ENCODE measurements at regions not wholly inside any gene's neighbourhood (a gene's known extent, or its start where the extent isn't known, plus 50 kb on each side); places are given as distances from the start of the nearest gene placed in this dataset.

DNA sequence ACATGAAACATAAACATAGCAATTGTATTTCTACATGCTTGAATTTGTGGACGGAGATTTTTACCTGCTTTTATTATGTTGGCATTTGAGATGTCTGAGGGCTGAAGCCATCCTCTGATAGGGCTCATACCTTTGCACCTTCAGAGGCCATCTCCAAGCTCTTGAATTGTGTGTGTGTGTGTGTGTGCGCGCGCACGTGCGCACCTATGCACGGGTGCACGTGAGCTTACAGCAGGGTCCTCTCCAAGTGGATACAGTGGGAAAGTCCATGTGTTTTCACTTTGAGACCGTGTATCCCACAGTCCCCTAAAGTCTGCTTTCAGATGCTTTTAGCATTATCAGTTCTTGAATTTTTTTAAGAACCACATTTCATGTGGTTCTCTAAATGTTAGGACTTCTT is 178.6 kb downstream of the RAB11FIP2 start:
- in situ Hi-C loops (cut with MboI; ENCODE audit: low sequenced_read_pairs in 4 of 4) (no loop called here), intact Hi-C loops (cut with DNase I; ENCODE audit: low total_unique reads) (no loop called here)
- Histone ChIP-seq H3K4me1 (no peaks in the 10 kb centered on the region), H3K27me3 (no peaks in the 10 kb centered on the region), H3K36me3 (no peaks in the 10 kb centered on the region), H3K4me3 (no peak overlapping the region), H3K9me3 (no peaks in the 10 kb centered on the region), H3K27ac (no peak overlapping the region)
- ATAC-seq (no peak), DNase-seq (no peak)
- no peak for TF ChIP-seq POLR2A (IDR thresholded peaks at IDR 0.05)
- TF ChIP-seq, protein P1, sequence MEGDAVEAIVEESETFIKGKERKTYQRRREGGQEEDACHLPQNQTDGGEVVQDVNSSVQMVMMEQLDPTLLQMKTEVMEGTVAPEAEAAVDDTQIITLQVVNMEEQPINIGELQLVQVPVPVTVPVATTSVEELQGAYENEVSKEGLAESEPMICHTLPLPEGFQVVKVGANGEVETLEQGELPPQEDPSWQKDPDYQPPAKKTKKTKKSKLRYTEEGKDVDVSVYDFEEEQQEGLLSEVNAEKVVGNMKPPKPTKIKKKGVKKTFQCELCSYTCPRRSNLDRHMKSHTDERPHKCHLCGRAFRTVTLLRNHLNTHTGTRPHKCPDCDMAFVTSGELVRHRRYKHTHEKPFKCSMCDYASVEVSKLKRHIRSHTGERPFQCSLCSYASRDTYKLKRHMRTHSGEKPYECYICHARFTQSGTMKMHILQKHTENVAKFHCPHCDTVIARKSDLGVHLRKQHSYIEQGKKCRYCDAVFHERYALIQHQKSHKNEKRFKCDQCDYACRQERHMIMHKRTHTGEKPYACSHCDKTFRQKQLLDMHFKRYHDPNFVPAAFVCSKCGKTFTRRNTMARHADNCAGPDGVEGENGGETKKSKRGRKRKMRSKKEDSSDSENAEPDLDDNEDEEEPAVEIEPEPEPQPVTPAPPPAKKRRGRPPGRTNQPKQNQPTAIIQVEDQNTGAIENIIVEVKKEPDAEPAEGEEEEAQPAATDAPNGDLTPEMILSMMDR (IDR thresholded peaks at IDR 0.05 in 4 of 5, conservative IDR thresholded peaks at IDR 0.05 in 1 of 5): no peak

DNA sequence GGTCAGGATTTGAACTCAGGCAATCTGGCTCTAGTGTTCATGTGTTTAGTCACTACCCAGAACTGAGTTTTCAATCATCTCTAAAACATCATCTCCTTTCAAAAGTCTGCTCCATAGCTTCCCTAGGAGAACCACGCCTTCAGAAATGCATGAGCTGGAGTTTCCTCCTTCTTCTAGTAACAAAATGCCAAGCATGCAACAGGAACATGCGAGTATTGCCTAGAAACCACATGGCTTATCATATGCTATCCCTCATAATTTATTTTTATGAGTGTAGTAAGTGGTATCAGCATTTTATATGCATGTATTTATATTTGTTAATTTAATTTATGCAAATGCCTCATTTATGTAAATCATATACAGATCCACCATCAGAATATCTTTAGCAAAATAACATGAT is 170.9 kb downstream of the RAB11FIP2 start:
- H3K27ac ChIP-seq: no peak overlapping the region
- no peaks in the 10 kb centered on the region for H3K4me1 ChIP-seq
- H3K36me3 ChIP-seq: no peaks in the 10 kb centered on the region
- in situ Hi-C loops (cut with MboI; ENCODE audit: low sequenced_read_pairs in 4 of 4): no loop called here
- intact Hi-C loops (cut with DNase I; ENCODE audit: low total_unique reads): no loop called here
- no peak for TF ChIP-seq POLR2A (IDR thresholded peaks at IDR 0.05)
- TF ChIP-seq, protein P1 (IDR thresholded peaks at IDR 0.05 in 4 of 5, conservative IDR thresholded peaks at IDR 0.05 in 1 of 5): no peak
- H3K4me3 ChIP-seq: no peak overlapping the region
- no peaks in the 10 kb centered on the region for H3K27me3 ChIP-seq
- DNase-seq: no peak
- H3K9me3 ChIP-seq: no peaks in the 10 kb centered on the region
- no peak for ATAC-seq

DNA sequence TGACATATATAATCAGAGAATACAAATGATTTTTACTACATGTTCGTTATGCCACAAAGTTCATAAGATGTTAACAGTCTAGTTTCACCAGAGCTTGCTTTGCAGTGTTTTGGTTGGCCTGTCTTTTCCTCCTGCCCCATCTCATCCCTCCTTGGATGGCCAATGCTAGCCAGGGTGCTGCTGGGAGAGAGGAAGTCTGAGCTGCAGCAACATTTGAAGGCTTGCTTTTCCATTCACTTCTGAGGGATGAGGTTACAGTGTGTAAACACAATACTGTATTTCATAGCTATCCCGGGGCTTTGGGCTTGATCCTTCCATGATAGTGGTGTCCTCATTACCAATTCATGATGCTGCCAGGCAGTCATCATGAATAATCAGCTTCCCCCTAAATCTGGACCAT is 170.5 kb downstream of the RAB11FIP2 start:
- no peaks in the 10 kb centered on the region for H3K9me3 ChIP-seq
- TF ChIP-seq, protein P1 (IDR thresholded peaks at IDR 0.05 in 4 of 5, conservative IDR thresholded peaks at IDR 0.05 in 1 of 5): no peak
- no peak for TF ChIP-seq POLR2A (IDR thresholded peaks at IDR 0.05)
- no peaks in the 10 kb centered on the region for H3K27me3 ChIP-seq
- DNase-seq (no peak), ATAC-seq (no peak)
- no peaks in the 10 kb centered on the region for H3K36me3 ChIP-seq
- no peak overlapping the region for H3K4me3 ChIP-seq
- in situ Hi-C loops (cut with MboI; ENCODE audit: low sequenced_read_pairs in 4 of 4): no loop called here
- intact Hi-C loops (cut with DNase I; ENCODE audit: low total_unique reads): no loop called here
- no peaks in the 10 kb centered on the region for H3K4me1 ChIP-seq
- H3K27ac ChIP-seq: no peak overlapping the region

DNA sequence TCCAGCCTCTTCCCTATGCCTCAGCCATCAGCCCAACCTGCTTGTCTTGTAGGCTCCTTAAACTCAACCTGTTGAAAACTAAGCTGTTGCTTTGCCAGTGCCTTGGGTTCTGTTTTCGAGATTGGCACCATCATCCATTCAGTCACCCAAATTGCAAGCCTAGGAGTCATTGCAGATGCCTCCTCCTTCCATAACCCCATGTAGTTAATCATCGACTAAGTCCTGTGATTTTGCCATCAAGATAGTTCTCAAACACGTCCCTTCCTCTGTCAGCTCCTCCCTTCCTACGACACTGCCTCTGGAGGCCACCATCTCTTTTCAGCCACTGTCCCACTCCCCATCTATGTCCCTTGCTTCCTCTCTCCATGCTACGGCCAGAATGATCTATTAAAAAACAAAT is 168.1 kb downstream of the RAB11FIP2 start:
- ATAC-seq: no peak
- Histone ChIP-seq H3K4me1 (no peaks in the 10 kb centered on the region), H3K36me3 (no peaks in the 10 kb centered on the region), H3K27me3 (no peaks in the 10 kb centered on the region), H3K27ac (no peak overlapping the region), H3K4me3 (no peak overlapping the region), H3K9me3 (no peaks in the 10 kb centered on the region)
- TF ChIP-seq, protein P1 (IDR thresholded peaks at IDR 0.05 in 4 of 5, conservative IDR thresholded peaks at IDR 0.05 in 1 of 5): no peak
- TF ChIP-seq POLR2A (IDR thresholded peaks at IDR 0.05): no peak
- no peak for DNase-seq
- in situ Hi-C loops (cut with MboI; ENCODE audit: low sequenced_read_pairs in 4 of 4): no loop called here
- intact Hi-C loops (cut with DNase I; ENCODE audit: low total_unique reads): no loop called here

DNA sequence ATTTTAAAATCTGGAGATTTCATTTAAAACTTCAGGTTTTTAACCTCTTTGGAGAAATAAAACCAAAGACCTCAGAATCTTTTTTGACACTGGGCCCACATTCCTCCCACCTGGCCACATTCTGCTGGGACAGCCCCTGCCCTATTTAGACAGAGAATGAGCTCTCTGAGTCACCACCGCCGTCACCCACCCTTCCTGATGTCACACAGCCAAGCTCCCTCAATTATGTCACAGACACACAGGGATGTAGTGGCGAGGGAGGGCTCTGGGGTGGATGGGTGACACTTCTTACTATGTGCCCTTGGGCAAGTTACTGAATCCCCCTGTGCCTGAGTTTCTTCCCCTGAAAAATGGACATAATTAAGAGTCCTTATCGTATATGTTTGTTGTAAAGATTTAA is 162.6 kb downstream of the RAB11FIP2 start:
- no peak overlapping the region for H3K27ac ChIP-seq
- intact Hi-C loops (cut with DNase I; ENCODE audit: low total_unique reads) (no loop called here), in situ Hi-C loops (cut with MboI; ENCODE audit: low sequenced_read_pairs in 4 of 4) (no loop called here)
- no peak overlapping the region for H3K4me3 ChIP-seq
- H3K36me3 ChIP-seq: no peaks in the 10 kb centered on the region
- no peaks in the 10 kb centered on the region for H3K27me3 ChIP-seq
- DNase-seq: no peak
- H3K9me3 ChIP-seq: no peaks in the 10 kb centered on the region
- no peak for TF ChIP-seq POLR2A (IDR thresholded peaks at IDR 0.05)
- TF ChIP-seq, protein P1 (IDR thresholded peaks at IDR 0.05 in 4 of 5, conservative IDR thresholded peaks at IDR 0.05 in 1 of 5): no peak
- no peaks in the 10 kb centered on the region for H3K4me1 ChIP-seq
- ATAC-seq: no peak

Measured in gastrocnemius medialis (tissue), 4 donors.